Kidney (tissue), 13 donors: ENCODE measurements at regions not wholly inside any gene's neighbourhood (a gene's known extent, or its start where the extent isn't known, plus 50 kb on each side); places are given as distances from the start of the nearest gene placed in this dataset.

Source experiments
- DNase-seq, 5 donors: peaks; one replicate each; pipeline ENCODE4 v3.0.0-alpha.2; 2013 to 2020
- FAIRE-seq: peaks from 2 replicates; lab custom pipeline; 2012; peaks lifted over from hg19 to GRCh38; lab: Jason Lieb, UNC
- H3K27ac ChIP-seq, 2 donors: one replicate each; pipeline ENCODE4 v1.7.0; 2013; ENCODE audit warnings: low read depth in 2 of 2, low read length in 2 of 2, inconsistent platforms in 1 of 2
- H3K27me3 ChIP-seq: one replicate; pipeline ENCODE4 v1.7.1; 2013; ENCODE audit warnings: low read length, inconsistent platforms; ENCODE audit not compliant: control insufficient read depth, insufficient read depth
- H3K36me3 ChIP-seq, 3 donors: one replicate each; pipeline versions ENCODE4 v1.7.0 to v1.7.1; 2013; ENCODE audit warnings: low read length in 3 of 3, control low read depth in 1 of 3, inconsistent platforms in 1 of 3; ENCODE audit not compliant: insufficient read depth in 3 of 3, control insufficient read depth in 2 of 3
- H3K4me1 ChIP-seq, 3 donors: one replicate each; pipeline versions ENCODE4 v1.7.0 to v1.7.1; 2013; ENCODE audit warnings: low read length in 3 of 3, inconsistent platforms in 1 of 3, low read depth in 1 of 3; ENCODE audit not compliant: control insufficient read depth in 2 of 3, insufficient read depth in 2 of 3
- H3K4me3 ChIP-seq, 3 donors: one replicate each; pipeline versions ENCODE4 v1.7.0 to v1.8.1; 2013; ENCODE audit warnings: low read length in 3 of 3, control low read depth in 1 of 3, inconsistent platforms in 1 of 3
- H3K9ac ChIP-seq, 3 donors: one replicate each; pipeline versions ENCODE4 v1.7.0 to v1.7.1; 2013; ENCODE audit warnings: low read length in 3 of 3, control low read depth in 1 of 3, inconsistent platforms in 1 of 3
- H3K9me3 ChIP-seq, 3 donors: one replicate each; pipeline versions ENCODE4 v1.7.0 to v1.7.1; 2013; ENCODE audit warnings: low read length in 3 of 3, control low read depth in 1 of 3, inconsistent platforms in 1 of 3; ENCODE audit not compliant: control insufficient read depth in 2 of 3, insufficient read depth in 1 of 3
- CTCF ChIP-seq: IDR thresholded peaks from 3 replicates; pipeline ENCODE4 v1.5.1; 2012; ENCODE audit warnings: mild to moderate bottlenecking, moderate library complexity, borderline replicate concordance; ENCODE audit not compliant: insufficient read depth; ENCODE audit errors: extremely low read depth
- intact Hi-C: fragments of 100-400 bp; cut with DNase I; formaldehyde crosslinking; loops from one replicate; pipeline ENCODE4 v1.11.1; 2022
- donor health status: control.
- donor health status: control.
- donor health status: control.
- donor health status: control.
- donor health status: control.
- donor health status: DM: yes; HTN: yes; CAD: no.
- donor health status: Normal renal cell carcinoma (clear cell type).

GRCh38 chr3:194800002-194800401 is 114.3 kb downstream of the FAM43A start:
- Histone ChIP-seq H3K9ac (no peak overlapping the region), H3K9me3 (no peaks in the 10 kb centered on the region), H3K4me3 (no peak overlapping the region), H3K27ac (no peak overlapping the region), H3K36me3 (no peaks in the 10 kb centered on the region), H3K27me3 (no peaks in the 10 kb centered on the region), H3K4me1 (no peaks in the 10 kb centered on the region)
- TF ChIP-seq CTCF = no peak
- intact Hi-C loops = no loop called here
- FAIRE-seq = no peak
- no peak for DNase-seq

- intact Hi-C loops = no loop called here
These were observed 116.1 kb downstream of the FAM43A start for GRCh38 chr3:194801461-194802432.

GRCh38 chr3:194804796-194805195 is 119.1 kb downstream of the FAM43A start:
- no peaks in the 10 kb centered on the region for H3K4me1 ChIP-seq
- no peaks in the 10 kb centered on the region for H3K36me3 ChIP-seq
- no peaks in the 10 kb centered on the region for H3K27me3 ChIP-seq
- intact Hi-C loops = no loop called here
- no peak for FAIRE-seq
- H3K27ac ChIP-seq = no peak overlapping the region
- no peaks in the 10 kb centered on the region for H3K9me3 ChIP-seq
- TF ChIP-seq CTCF = no peak
- no peak overlapping the region for H3K9ac ChIP-seq
- H3K4me3 ChIP-seq = no peak overlapping the region
- no peak for DNase-seq

More at GRCh38 chr3:194801461-194802432, 116.1 kb downstream of the FAM43A start:
- Histone ChIP-seq H3K27me3 (no peaks in the 10 kb centered on the region), H3K9me3 (no peaks in the 10 kb centered on the region), H3K27ac (no peak overlapping the region), H3K9ac (no peak overlapping the region), H3K4me3 (no peak overlapping the region), H3K36me3 (no peaks in the 10 kb centered on the region), H3K4me1 (no peaks in the 10 kb centered on the region)
- TF ChIP-seq CTCF = no peak
- peak in 4 of 5 donors; percentile 28 to 62 (median 57) for DNase-seq
- FAIRE-seq = no peak
